ENCODE measurements at regions not wholly inside any gene's neighbourhood (a gene's known extent, or its start where the extent isn't known, plus 50 kb on each side); places are given as distances from the start of the nearest gene placed in this dataset.

- Mint-ChIP-seq H3K4me3 (no peak overlapping the region), H3K9me3 (no peaks in the 10 kb centered on the region), H3K27ac (no peak overlapping the region), H3K4me1 (ENCODE audit: low read depth) (no peaks in the 10 kb centered on the region), H3K36me3 (ENCODE audit: low read depth) (no peaks in the 10 kb centered on the region), H3K27me3 (peaks cover 13% of the 10 kb centered on the region)
- DNase-seq (no peak), ATAC-seq (no peak)
- ChIA-PET CTCF (no interaction called here), POLR2A (no interaction called here)
- intact Hi-C loops (cut with micrococcal nuclease) = no loop called here
- TF ChIP-seq CTCF (IDR thresholded peaks at IDR 0.05) = no peak
Observed at GRCh38 chr1:181990728-181991127, 70.8 kb downstream of the ZNF648 start.

GRCh38 chr1:181989261-181989920 is 72.1 kb downstream of the ZNF648 start:
- no peak overlapping the region for H3K4me3 Mint-ChIP-seq

GRCh38 chr1:181987996-181988395 is 73.5 kb downstream of the ZNF648 start:
- CTCF ChIA-PET = interaction anchor here (1.1 kb wide), 2 partner anchors 12 to 93 kb away, joined by 3 read pairs; no protein-coding TSS in a partner anchor
- Mint-ChIP-seq H3K36me3 (ENCODE audit: low read depth) (no peaks in the 10 kb centered on the region), H3K27ac (no peak overlapping the region), H3K9me3 (no peaks in the 10 kb centered on the region), H3K27me3 (peaks cover 12% of the 10 kb centered on the region), H3K4me1 (ENCODE audit: low read depth) (no peaks in the 10 kb centered on the region), H3K4me3 (no peak overlapping the region)
- ATAC-seq (no peak), DNase-seq (no peak)
- POLR2A ChIA-PET = no interaction called here
- no peak for TF ChIP-seq CTCF (IDR thresholded peaks at IDR 0.05)
- intact Hi-C loops (cut with micrococcal nuclease) = no loop called here

More at GRCh38 chr1:181989261-181989920, 72.1 kb downstream of the ZNF648 start:
- intact Hi-C loops (cut with micrococcal nuclease) = no loop called here
- Mint-ChIP-seq H3K27me3 (peaks cover 12% of the 10 kb centered on the region), H3K36me3 (ENCODE audit: low read depth) (no peaks in the 10 kb centered on the region), H3K4me1 (ENCODE audit: low read depth) (no peaks in the 10 kb centered on the region), H3K27ac (no peak overlapping the region), H3K9me3 (no peaks in the 10 kb centered on the region)
- ChIA-PET POLR2A (no interaction called here), CTCF (interaction anchor here (1.1 kb wide), 1 partner anchor 11 kb away, joined by 3 read pairs; no protein-coding TSS in a partner anchor)
- no peak for ATAC-seq
- DNase-seq = no peak
- TF ChIP-seq CTCF (IDR thresholded peaks at IDR 0.05) = no peak

- Mint-ChIP-seq H3K9me3 (no peaks in the 10 kb centered on the region), H3K4me3 (no peak overlapping the region), H3K27ac (no peak overlapping the region), H3K4me1 (ENCODE audit: low read depth) (no peaks in the 10 kb centered on the region), H3K27me3 (peaks cover 12% of the 10 kb centered on the region), H3K36me3 (ENCODE audit: low read depth) (no peaks in the 10 kb centered on the region)
- CTCF ChIA-PET = no interaction called here
- intact Hi-C loops (cut with micrococcal nuclease) = no loop called here
- DNase-seq (no peak), ATAC-seq (no peak)
- TF ChIP-seq CTCF (IDR thresholded peaks at IDR 0.05) = no peak
- POLR2A ChIA-PET = no interaction called here
Observed at GRCh38 chr1:181987334-181987895, 74.1 kb downstream of the ZNF648 start.

- no peak for TF ChIP-seq CTCF (IDR thresholded peaks at IDR 0.05)
- Mint-ChIP-seq H3K27ac (no peak overlapping the region), H3K27me3 (peaks cover 12% of the 10 kb centered on the region), H3K36me3 (ENCODE audit: low read depth) (no peaks in the 10 kb centered on the region), H3K4me3 (no peak overlapping the region), H3K9me3 (no peaks in the 10 kb centered on the region), H3K4me1 (ENCODE audit: low read depth) (no peaks in the 10 kb centered on the region)
- DNase-seq (no peak), ATAC-seq (no peak)
- ChIA-PET CTCF (no interaction called here), POLR2A (no interaction called here)
- intact Hi-C loops (cut with micrococcal nuclease) = no loop called here
Observed at GRCh38 chr1:181986907-181987305, 74.6 kb downstream of the ZNF648 start.
